ENCODE measurements at regions not wholly inside any gene's neighbourhood (a gene's known extent, or its start where the extent isn't known, plus 50 kb on each side); places are given as distances from the start of the nearest gene placed in this dataset.
A peak's percentile ranks its signal among the peaks of the same experiment; 100 is the strongest.

- TF ChIP-seq EP300 (IDR thresholded peaks at IDR 0.05): no peak
- TF ChIP-seq CTCF (IDR thresholded peaks at IDR 0.05): no peak
- no peak for TF ChIP-seq POLR2A (IDR thresholded peaks at IDR 0.05)
- H3K27me3 ChIP-seq: no peaks in the 10 kb centered on the region
- no peaks in the 10 kb centered on the region for H3K36me3 ChIP-seq
- no peak overlapping the region for H3K4me3 ChIP-seq
- H3K9me3 ChIP-seq: no peaks in the 10 kb centered on the region
- no peak for DNase-seq (ENCODE audit: low spot score in 2 of 2)
- H3K4me1 ChIP-seq: peaks cover 0 to 4% (median 0%) of the 10 kb centered on the region in 4 donors
- no peak overlapping the region for H3K27ac ChIP-seq
- WGBS, 2 donors: 81 to 87% methylated on average over 1 of the region's 1 CpG
Measured at GRCh38 chr5:130875656-130876055, 289.4 kb downstream of the HINT1 start.

- 88% methylated on average over 1 of the region's 1 CpG for WGBS, 2 donors
- no peaks in the 10 kb centered on the region for H3K27me3 ChIP-seq
- no peak for TF ChIP-seq POLR2A (IDR thresholded peaks at IDR 0.05)
- TF ChIP-seq CTCF (IDR thresholded peaks at IDR 0.05): no peak
- TF ChIP-seq EP300 (IDR thresholded peaks at IDR 0.05): no peak
- no peak overlapping the region for H3K4me3 ChIP-seq
- H3K9me3 ChIP-seq: no peaks in the 10 kb centered on the region
- DNase-seq (ENCODE audit: low spot score in 2 of 2): no peak
- H3K36me3 ChIP-seq: no peaks in the 10 kb centered on the region
- no peak overlapping the region for H3K27ac ChIP-seq
- H3K4me1 ChIP-seq: peaks cover 0 to 6% (median 0%) of the 10 kb centered on the region in 4 donors
Measured at GRCh38 chr5:130874861-130875417, 290.1 kb downstream of the HINT1 start.

GRCh38 chr5:130871346-130872086 lies 293.5 kb downstream of the HINT1 start:
- H3K9me3 ChIP-seq: no peaks in the 10 kb centered on the region
- peak; percentile 46 to 63 for DNase-seq (ENCODE audit: low spot score in 2 of 2)
- no peak overlapping the region for H3K4me3 ChIP-seq
- WGBS, 2 donors: 60 to 67% methylated on average over 7 of the region's 7 CpGs
- peak overlapping the region in 2 of 4 donors; percentile 50 to 58 for H3K27ac ChIP-seq
- no peaks in the 10 kb centered on the region for H3K27me3 ChIP-seq
- TF ChIP-seq CTCF (IDR thresholded peaks at IDR 0.05) (peak in 4 of 5 experiments; percentile 21 to 41 (median 32)), POLR2A (IDR thresholded peaks at IDR 0.05) (no peak), EP300 (IDR thresholded peaks at IDR 0.05) (peak in 1 of 2 donors; percentile 36)
- H3K36me3 ChIP-seq: no peaks in the 10 kb centered on the region
- H3K4me1 ChIP-seq: peaks cover 0 to 18% (median 0%) of the 10 kb centered on the region in 4 donors

GRCh38 chr5:130870691-130871090 lies 294.4 kb downstream of the HINT1 start:
- H3K27me3 ChIP-seq: no peaks in the 10 kb centered on the region
- H3K36me3 ChIP-seq: no peaks in the 10 kb centered on the region
- no peak overlapping the region for H3K4me3 ChIP-seq
- peak overlapping the region in 2 of 4 donors; percentile 50 to 58 for H3K27ac ChIP-seq
- WGBS, 2 donors: 87 to 95% methylated on average over 2 of the region's 2 CpGs
- H3K4me1 ChIP-seq: peaks cover 0 to 18% (median 0%) of the 10 kb centered on the region in 4 donors
- no peak for DNase-seq (ENCODE audit: low spot score in 2 of 2)
- H3K9me3 ChIP-seq: no peaks in the 10 kb centered on the region
- TF ChIP-seq EP300 (IDR thresholded peaks at IDR 0.05): no peak
- TF ChIP-seq POLR2A (IDR thresholded peaks at IDR 0.05): no peak
- TF ChIP-seq CTCF (IDR thresholded peaks at IDR 0.05): no peak

GRCh38 chr5:130868186-130868840 lies 296.7 kb downstream of the HINT1 start:
- Histone ChIP-seq H3K9me3 (no peaks in the 10 kb centered on the region), H3K4me1 (peaks cover 0 to 18% (median 0%) of the 10 kb centered on the region in 4 donors), H3K27ac (peak overlapping the region in 1 of 4 donors; percentile 37), H3K27me3 (no peaks in the 10 kb centered on the region), H3K36me3 (no peaks in the 10 kb centered on the region), H3K4me3 (no peak overlapping the region)
- no peak for DNase-seq (ENCODE audit: low spot score in 2 of 2)
- no peak for TF ChIP-seq POLR2A (IDR thresholded peaks at IDR 0.05)
- no peak for TF ChIP-seq CTCF (IDR thresholded peaks at IDR 0.05)
- no peak for TF ChIP-seq EP300 (IDR thresholded peaks at IDR 0.05)
- WGBS, 2 donors: 33 to 44% methylated on average over 1 of the region's 1 CpG
